Heart left ventricle (tissue), 13 donors: ENCODE measurements at regions not wholly inside any gene's neighbourhood (a gene's known extent, or its start where the extent isn't known, plus 50 kb on each side); places are given as distances from the start of the nearest gene placed in this dataset.

Experiments used
- POLR2A ChIP-seq, 2 donors: fragments of 450-650 bp; IDR thresholded peaks; one replicate each; pipeline ENCODE4 v1.6.1; 2017; ENCODE audit warnings: antibody characterized with exemption in 2 of 2, mild to moderate bottlenecking in 2 of 2, moderate library complexity in 2 of 2
- TF ChIP-seq, protein P1 (sequence below), 12 donors: fragments of 200-600 bp; sonication (generic) in 4 of 12; IDR thresholded peaks; one replicate each; pipeline versions ENCODE4 v1.5.0 to v1.8.0; 2018 to 2022; ENCODE audit warnings: antibody characterized with exemption in 12 of 12, mild to moderate bottlenecking in 5 of 12
- donor health status: ischemic (EF 13 %, LVEDD 7.1; RV severe dilation, severe dysfunction).
- donor health status: DM: no; HTN: yes; CAD: no.
- donor health status: DM: no; HTN: no; CAD: no.
- donor health status: ischemic (EF 25% LVEDD 6.9; RV normal size, moderate dysfunction).
- donor health status: ischemic (EF 25% LVEDD 5.7; RV mildly dilated, moderate dysfunction).
- donor health status: ischemic (EF 35%, LVEDD 5.7; RV mildly dilated, moderate dysfunction).
- donor health status: nonischemic (EF 11% LVEDD 7.7; RV severe dilation, severe dysfunction).
- donor health status: DM: yes; HTN: yes; CAD: no.
- donor health status: PGD.
- donor health status: ischemic (EF 29% LVEDD 5.4; RV normal size, mild dysfunction).
- donor health status: nonischemic (EF 23%, LVEDD 6.1; RV moderate dilation, normal function).

- TF ChIP-seq, protein P1, sequence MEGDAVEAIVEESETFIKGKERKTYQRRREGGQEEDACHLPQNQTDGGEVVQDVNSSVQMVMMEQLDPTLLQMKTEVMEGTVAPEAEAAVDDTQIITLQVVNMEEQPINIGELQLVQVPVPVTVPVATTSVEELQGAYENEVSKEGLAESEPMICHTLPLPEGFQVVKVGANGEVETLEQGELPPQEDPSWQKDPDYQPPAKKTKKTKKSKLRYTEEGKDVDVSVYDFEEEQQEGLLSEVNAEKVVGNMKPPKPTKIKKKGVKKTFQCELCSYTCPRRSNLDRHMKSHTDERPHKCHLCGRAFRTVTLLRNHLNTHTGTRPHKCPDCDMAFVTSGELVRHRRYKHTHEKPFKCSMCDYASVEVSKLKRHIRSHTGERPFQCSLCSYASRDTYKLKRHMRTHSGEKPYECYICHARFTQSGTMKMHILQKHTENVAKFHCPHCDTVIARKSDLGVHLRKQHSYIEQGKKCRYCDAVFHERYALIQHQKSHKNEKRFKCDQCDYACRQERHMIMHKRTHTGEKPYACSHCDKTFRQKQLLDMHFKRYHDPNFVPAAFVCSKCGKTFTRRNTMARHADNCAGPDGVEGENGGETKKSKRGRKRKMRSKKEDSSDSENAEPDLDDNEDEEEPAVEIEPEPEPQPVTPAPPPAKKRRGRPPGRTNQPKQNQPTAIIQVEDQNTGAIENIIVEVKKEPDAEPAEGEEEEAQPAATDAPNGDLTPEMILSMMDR (IDR thresholded peaks at IDR 0.05) = no peak
- no peak for TF ChIP-seq POLR2A (IDR thresholded peaks at IDR 0.05)
These were observed 332.7 kb downstream of the ZNF536 start for GRCh38 chr19:30704771-30705330.
